HG03066 (cell line): ENCODE measurements at regions not wholly inside any gene's neighbourhood (a gene's known extent, or its start where the extent isn't known, plus 50 kb on each side); places are given as distances from the start of the nearest gene placed in this dataset.
"Not testable (repeated sequence)": the region's sequence is repeated elsewhere in the genome, so short reads cannot be mapped to it uniquely, and the experiment has no call there.

Experiments
- ATAC-seq: cut with Tn5 transposase; IDR thresholded peaks from one replicate; pipeline ENCODE4 v1.9.1; 2021; ENCODE audit warnings: low read depth; ENCODE audit not compliant: unreplicated experiment

- no peak for ATAC-seq
These were observed 140.0 kb downstream of the NDUFA12 start for GRCh38 chr12:94863321-94864035.

- ATAC-seq, result no peak
These were observed 141.1 kb downstream of the NDUFA12 start for GRCh38 chr12:94862421-94862820.

GRCh38 chr12:94856324-94856723, 147.2 kb downstream of the NDUFA12 start:
- ATAC-seq, result no peak

DNA sequence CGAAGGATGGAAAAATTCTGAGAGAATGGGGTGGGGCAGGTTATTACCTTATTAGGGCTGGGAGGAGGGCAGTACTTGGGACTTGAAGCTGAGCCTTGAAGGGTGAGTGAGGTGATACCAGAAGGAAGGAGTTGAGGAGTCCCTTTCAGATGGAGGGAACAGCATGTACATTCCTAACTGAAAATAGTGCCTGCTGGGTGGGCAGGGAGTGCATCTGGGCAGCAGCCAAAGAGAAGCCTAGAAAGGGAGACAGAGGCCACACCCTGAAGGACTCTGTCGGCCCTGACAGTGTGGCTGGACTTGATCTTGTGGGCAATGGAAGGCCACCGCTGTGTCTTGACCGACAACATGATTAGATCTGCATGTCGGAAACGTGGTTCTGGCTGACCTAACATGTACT, 147.6 kb downstream of the NDUFA12 start:
- ATAC-seq, result no peak

DNA sequence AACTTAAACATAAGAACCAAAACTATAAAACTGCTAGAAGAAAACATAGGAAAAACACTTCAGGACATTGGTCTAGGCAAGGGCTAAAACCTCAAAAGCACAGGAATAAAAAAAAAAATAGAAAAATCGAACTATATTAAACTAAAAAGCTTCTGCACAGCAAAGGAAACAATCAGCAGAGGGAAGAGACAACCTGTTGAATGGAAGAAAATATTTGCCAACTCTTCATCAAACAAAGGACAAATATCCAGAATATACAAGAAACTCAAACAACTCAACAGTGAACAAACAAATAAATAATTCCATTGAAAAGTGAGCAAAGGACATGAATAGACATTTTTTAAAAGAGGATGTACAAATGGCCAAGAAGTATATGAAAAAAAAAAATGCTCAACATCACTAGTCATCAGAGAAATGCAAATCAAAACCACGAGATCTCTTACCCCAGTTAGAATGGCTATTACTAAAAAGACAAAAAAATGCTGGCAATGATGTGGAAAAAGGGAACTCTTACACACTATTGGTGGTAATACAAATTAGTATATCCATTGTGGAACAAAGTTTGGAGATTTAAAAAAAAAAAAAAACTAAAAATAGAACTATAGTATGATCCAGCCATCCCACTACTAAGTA, 152.0 kb downstream of the NDUFA12 start:
- ATAC-seq, result no peak

GRCh38 chr12:94849411-94849976, 154.0 kb downstream of the NDUFA12 start:
- ATAC-seq, result no peak

DNA sequence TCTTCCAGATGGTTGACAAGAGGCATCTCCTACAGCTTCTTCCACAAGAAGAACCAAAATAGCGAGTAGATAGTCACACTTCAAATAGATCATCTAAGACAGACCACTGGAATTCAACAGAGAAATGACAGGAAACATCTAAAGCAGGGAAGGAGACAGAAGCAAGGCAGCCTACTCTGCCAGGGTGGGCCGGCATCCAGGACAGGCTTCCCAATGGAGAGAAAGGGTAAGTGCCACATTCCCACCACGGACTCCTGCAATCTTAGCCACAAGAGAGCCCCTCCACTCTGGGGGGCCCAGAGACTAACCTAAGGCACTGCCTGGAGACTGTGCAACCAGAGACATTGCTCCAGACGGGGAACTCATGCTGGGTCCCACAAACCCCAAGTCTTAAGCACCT, 154.5 kb downstream of the NDUFA12 start:
- no peak for ATAC-seq

- no peak for ATAC-seq
These were observed 158.4 kb downstream of the NDUFA12 start for GRCh38 chr12:94845110-94845509.

DNA sequence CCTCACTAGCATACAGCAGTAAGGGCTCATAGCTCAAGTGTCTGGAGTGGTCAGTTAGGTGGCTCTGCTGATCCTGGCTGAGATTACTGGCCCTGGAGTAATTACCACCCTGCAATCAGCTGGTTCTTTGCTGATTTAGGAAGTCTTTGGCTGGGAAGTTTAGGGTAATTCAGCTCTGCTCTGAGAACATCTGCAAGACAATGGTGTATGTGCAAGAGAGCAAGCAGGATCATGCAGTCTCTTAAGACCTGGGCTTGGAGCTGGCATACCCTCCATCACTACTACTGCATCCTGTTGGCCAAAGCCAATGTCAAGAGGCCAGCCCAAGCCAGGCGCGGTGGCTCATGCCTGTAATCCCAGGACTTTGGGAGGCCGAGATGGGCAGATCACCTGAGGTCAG, 159.0 kb downstream of the NDUFA12 start:
- no peak for ATAC-seq

- no peak for ATAC-seq
These were observed 161.4 kb downstream of the NDUFA12 start for GRCh38 chr12:94841904-94842610.

- ATAC-seq, result no peak
These were observed 162.3 kb downstream of the NDUFA12 start for GRCh38 chr12:94841177-94841576.

DNA sequence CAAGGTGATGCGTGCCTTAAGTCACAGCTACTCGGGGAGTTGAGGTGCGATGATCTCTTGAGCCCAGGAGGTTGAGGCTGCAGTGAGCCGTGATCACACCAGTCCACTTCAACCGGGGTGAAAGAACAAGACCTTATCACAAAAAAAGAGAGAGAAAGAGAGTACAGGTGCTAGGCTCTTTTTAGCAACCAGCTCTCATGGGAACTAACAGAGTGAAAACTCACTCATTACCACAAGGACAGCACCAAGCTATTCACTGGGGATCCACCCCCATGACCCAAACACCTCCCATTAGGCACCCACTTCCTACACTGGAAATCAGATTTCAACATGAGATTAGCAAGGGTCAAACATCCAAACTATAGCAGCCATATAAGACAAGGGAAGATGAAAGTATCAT, 164.2 kb downstream of the NDUFA12 start:
- ATAC-seq, result peak; percentile 81

DNA sequence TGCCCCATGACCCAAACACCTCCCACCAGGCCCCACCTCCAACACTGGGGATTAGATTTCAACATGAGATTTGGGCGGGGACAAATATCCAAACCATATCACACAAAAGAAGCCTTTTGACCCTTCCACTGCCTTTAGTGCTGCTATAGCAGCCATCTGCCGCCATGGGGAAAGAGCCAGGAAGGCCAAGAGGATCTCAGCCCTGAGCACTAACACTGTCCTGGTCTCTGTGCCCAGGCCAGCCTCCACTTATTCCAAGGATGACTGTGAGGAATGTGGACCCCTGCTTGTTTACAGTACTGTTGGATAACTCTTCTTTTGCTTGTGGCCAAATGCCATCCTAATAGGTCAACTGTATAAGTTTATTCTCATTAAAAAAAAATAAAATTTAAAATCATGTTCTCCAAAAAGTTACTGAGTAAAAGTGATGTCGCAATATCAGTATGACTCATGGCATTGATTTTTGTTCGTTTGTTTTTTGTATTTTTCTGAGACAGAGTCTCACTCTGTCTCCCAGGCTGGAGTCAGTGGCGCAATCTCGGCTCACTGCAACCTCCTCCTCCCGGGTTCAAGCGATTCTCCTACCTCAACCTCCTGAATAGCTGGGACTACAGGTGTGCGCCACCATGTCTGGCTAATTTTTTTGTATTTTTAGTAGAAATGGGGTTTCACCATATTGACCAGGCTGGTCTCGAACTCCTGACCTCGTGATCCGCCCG, 166.4 kb downstream of the NDUFA12 start:
- ATAC-seq, result not testable (repeated sequence)

DNA sequence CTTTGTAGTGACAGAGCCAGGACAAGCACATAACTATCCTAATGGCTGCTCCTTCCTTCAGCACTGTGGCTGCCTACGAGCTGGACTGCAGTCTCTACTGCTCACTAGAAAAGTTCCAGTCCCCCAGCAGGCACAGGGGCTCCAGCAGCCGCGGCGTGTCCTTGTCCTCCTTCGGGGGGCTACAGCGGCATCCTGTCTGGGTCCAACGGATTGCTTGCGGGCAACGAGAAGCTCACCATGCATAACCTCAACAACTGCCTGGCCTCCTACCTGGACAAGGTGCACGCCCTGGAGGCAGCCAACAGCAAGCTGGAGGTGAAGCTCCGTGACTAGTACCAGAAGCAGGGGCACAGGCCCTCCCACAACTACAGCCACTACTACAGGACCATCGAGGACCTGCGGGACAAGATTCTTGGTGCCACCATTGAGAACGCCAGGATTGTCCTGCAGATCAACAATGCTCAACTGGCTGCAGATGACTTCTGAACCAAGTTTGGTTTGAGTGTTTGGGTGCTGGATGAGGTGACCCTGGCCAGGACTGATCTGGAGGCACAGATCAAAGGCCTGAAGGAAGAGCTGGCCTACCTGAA, 169.4 kb downstream of the NDUFA12 start:
- ATAC-seq, result no peak

- no peak for ATAC-seq
These were observed 170.5 kb downstream of the NDUFA12 start for GRCh38 chr12:94832780-94833681.

DNA sequence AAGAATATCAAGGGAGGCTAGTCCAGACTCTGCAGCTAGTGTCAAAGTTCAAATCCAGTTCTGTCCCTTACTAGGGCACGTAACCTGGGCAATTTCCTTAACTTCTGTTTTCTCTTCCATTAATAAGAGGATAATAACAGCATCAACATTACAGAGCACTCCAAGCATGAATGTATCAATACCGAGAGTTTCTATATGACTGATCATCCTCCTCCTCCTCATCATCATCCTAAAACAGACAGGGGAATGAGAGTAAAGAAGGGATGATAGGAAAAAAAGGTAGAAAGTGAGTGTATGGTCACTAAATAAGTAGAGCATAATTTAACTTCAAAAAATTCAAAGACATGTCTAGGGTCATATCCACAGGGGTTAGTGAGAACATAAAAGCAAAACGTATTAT, 171.4 kb downstream of the NDUFA12 start:
- no peak for ATAC-seq

DNA sequence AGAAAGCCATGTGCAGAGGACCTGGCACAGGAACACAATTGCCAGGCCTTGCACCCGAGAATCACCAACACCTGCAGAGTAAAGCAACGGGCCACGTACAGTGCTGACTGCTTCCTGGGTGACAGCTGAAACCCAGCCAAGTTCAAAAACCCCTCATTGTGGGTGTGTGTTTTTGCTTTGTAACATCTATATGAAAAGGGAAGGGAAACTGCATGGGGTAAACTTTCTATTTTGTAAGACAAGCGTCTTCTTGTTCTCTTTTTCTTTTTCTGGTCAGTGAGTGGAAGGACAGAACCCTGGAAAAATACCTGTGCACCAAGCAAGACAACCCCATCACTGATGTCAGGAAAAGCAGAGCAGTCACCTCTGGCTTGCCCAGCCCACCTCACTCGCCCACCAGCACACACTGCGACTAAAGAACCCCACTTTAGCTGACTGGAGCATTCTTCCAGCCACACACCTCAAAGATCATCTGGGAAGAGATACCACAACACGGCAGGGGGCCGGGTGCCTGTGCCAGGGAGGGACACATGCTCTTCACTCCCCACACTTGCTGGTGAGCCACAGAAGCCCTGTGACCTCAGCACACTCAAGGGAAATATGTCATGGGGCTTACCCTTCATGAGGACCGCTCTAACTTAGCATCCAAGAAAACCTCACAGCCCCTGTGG, 172.3 kb downstream of the NDUFA12 start:
- ATAC-seq, result peak; percentile 83

GRCh38 chr12:94829552-94829951, 173.9 kb downstream of the NDUFA12 start:
- no peak for ATAC-seq

GRCh38 chr12:94819011-94819410, 168.7 kb upstream of the TMCC3 start:
- no peak for ATAC-seq
